H1 (cell line): ENCODE measurements at regions not wholly inside any gene's neighbourhood (a gene's known extent, or its start where the extent isn't known, plus 50 kb on each side); places are given as distances from the start of the nearest gene placed in this dataset.

Experiments used
- CTCF ChIA-PET: fragments of 300-600 bp; sonication (Branson Sonifier 250); formaldehyde crosslinking; loops from one replicate; lab custom pipeline; 2021; ENCODE audit not compliant: partially characterized antibody; lab: Charles Lee
- POLR2A ChIA-PET: fragments of 300-600 bp; sonication (Branson Sonifier 250); formaldehyde crosslinking; loops from one replicate; lab custom pipeline; 2021; ENCODE audit warnings: inconsistent platforms; ENCODE audit not compliant: partially characterized antibody; lab: Charles Lee
- DNase-seq, 2 experiments: peaks; one replicate each; pipeline versions ENCODE4 v3.0.0 to v3.0.0-alpha.2; 2010 to 2022; ENCODE audit warnings: low spot score in 2 of 2, low read depth in 1 of 2, mixed read lengths in 1 of 2
- FAIRE-seq: peaks from 2 replicates; lab custom pipeline; 2011; peaks lifted over from hg19 to GRCh38; lab: Jason Lieb, UNC
- H2AFZ ChIP-seq: 2 replicates; pipeline ENCODE4 v1.8.1; 2012; ENCODE audit warnings: low read length, inconsistent platforms
- H2AK5ac ChIP-seq: 2 replicates; pipeline ENCODE4 v1.6.1; 2013; ENCODE audit warnings: low read depth, low read length
- H2BK120ac ChIP-seq: replicated peaks from 2 replicates; pipeline ENCODE3; 2013; ENCODE audit warnings: low read depth, low read length, inconsistent platforms
- H2BK12ac ChIP-seq: 2 replicates; pipeline ENCODE4 v1.6.1; 2013; ENCODE audit warnings: low read depth, low read length
- H2BK15ac ChIP-seq: 2 replicates; pipeline ENCODE4 v1.6.1; 2013; ENCODE audit warnings: low read length
- H2BK20ac ChIP-seq: 2 replicates; pipeline ENCODE4 v1.6.1; 2013; ENCODE audit warnings: low read length
- H2BK5ac ChIP-seq: 2 replicates; pipeline ENCODE4 v1.6.1; 2013; ENCODE audit warnings: low read depth, low read length
- H3K14ac ChIP-seq: 2 replicates; pipeline ENCODE4 v1.6.1; 2013; ENCODE audit warnings: inconsistent platforms; ENCODE audit not compliant: insufficient read length
- H3K18ac ChIP-seq: 2 replicates; pipeline ENCODE4 v1.6.1; 2013; ENCODE audit warnings: low read length; ENCODE audit errors: extremely low read depth
- H3K23ac ChIP-seq: 2 replicates; pipeline ENCODE4 v1.6.1; 2013; ENCODE audit warnings: inconsistent platforms; ENCODE audit not compliant: insufficient read length
- H3K23me2 ChIP-seq: 2 replicates; pipeline ENCODE4 v1.6.1; 2013; ENCODE audit warnings: low read depth, low read length
- H3K27ac ChIP-seq: 2 replicates; pipeline ENCODE4 v1.6.1; 2011; ENCODE audit warnings: low read depth, low read length, inconsistent platforms
- H3K27me3 ChIP-seq, 4 experiments: replicated peaks in 1 of 4; 1 replicate in 1 of 4; 2 replicates in 3 of 4; pipeline versions ENCODE4 v1.6.1 to v1.8.1; 2011 to 2013; ENCODE audit warnings: low read length in 3 of 4, mild to moderate bottlenecking in 3 of 4, inconsistent platforms in 2 of 4, mixed read lengths in 2 of 4, moderate library complexity in 1 of 4; ENCODE audit not compliant: control insufficient read depth in 3 of 4, insufficient read depth in 3 of 4; ENCODE audit errors: extremely low read depth in 1 of 4
- H3K36me3 ChIP-seq, 4 experiments: 2 replicates each; pipeline versions ENCODE4 v1.6.1 to v1.8.1; 2011 to 2013; ENCODE audit warnings: mild to moderate bottlenecking in 4 of 4, low read length in 3 of 4, moderate library complexity in 2 of 4, control low read depth in 1 of 4, inconsistent platforms in 1 of 4; ENCODE audit not compliant: insufficient read depth in 4 of 4, control insufficient read depth in 2 of 4
- H3K4ac ChIP-seq: replicated peaks from 2 replicates; pipeline ENCODE3; 2013; ENCODE audit warnings: low read length, low read depth, mixed read lengths, inconsistent platforms; ENCODE audit not compliant: insufficient read length
- H3K4me1 ChIP-seq, 4 experiments: replicated peaks in 1 of 4; 1 replicate in 1 of 4; 2 replicates in 3 of 4; pipeline versions ENCODE4 v1.6.1 to v1.8.1; 2011 to 2013; ENCODE audit warnings: low read length in 3 of 4, inconsistent platforms in 2 of 4, mixed read lengths in 1 of 4; ENCODE audit not compliant: insufficient read depth in 4 of 4, control insufficient read depth in 3 of 4
- H3K4me2 ChIP-seq, 2 experiments: 2 replicates each; pipeline versions ENCODE4 v1.6.1 to v1.8.1; 2011 to 2013; ENCODE audit warnings: low read depth in 2 of 2, low read length in 2 of 2, control low read depth in 1 of 2, inconsistent platforms in 1 of 2, mild to moderate bottlenecking in 1 of 2; ENCODE audit not compliant: insufficient read depth in 1 of 2
- H3K4me3 ChIP-seq, 4 experiments: fragments of 200-600, 300-600 bp in 1 of 4; sonication (generic), shearing (Covaris generic), sonication (Bioruptor Twin) in 1 of 4; 2 replicates each; pipeline versions ENCODE4 v1.5.1 to v1.8.1; 2011 to 2016; ENCODE audit warnings: low read length in 4 of 4, low read depth in 3 of 4, control low read depth in 2 of 4, inconsistent platforms in 2 of 4, mild to moderate bottlenecking in 2 of 4, mixed read lengths in 1 of 4, moderate library complexity in 1 of 4; ENCODE audit not compliant: insufficient read depth in 2 of 4; ENCODE audit errors: extremely low read depth in 1 of 4
- H3K56ac ChIP-seq: replicated peaks from 2 replicates; pipeline ENCODE3; 2013; ENCODE audit warnings: low read depth, mild to moderate bottlenecking, mixed read lengths, low read length, inconsistent platforms; ENCODE audit not compliant: insufficient read length
- H3K79me1 ChIP-seq: 2 replicates; pipeline ENCODE4 v1.6.1; 2013; ENCODE audit warnings: low read depth, low read length, control low read depth
- H3K79me2 ChIP-seq, 2 experiments: 2 replicates each; pipeline versions ENCODE4 v1.6.1 to v1.8.1; 2012 to 2013; ENCODE audit warnings: low read length in 2 of 2, mild to moderate bottlenecking in 2 of 2, inconsistent platforms in 1 of 2; ENCODE audit not compliant: insufficient read depth in 2 of 2, control insufficient read depth in 1 of 2
- H3K9ac ChIP-seq, 4 experiments: replicated peaks in 1 of 4; 1 replicate in 1 of 4; 2 replicates in 3 of 4; pipeline versions ENCODE4 v1.6.1 to v1.8.1; 2011 to 2013; ENCODE audit warnings: low read depth in 3 of 4, low read length in 3 of 4, control low read depth in 2 of 4, mild to moderate bottlenecking in 2 of 4, moderate library complexity in 2 of 4, inconsistent platforms in 1 of 4; ENCODE audit errors: extremely low read depth in 1 of 4
- H3K9me3 ChIP-seq, 2 experiments: 2 replicates each; pipeline versions ENCODE4 v1.6.1 to v1.8.1; 2012 to 2013; ENCODE audit warnings: mild to moderate bottlenecking in 2 of 2, moderate library complexity in 2 of 2, control low read depth in 1 of 2, inconsistent platforms in 1 of 2, low read depth in 1 of 2, low read length in 1 of 2, mixed read lengths in 1 of 2; ENCODE audit not compliant: insufficient read depth in 2 of 2
- H4K20me1 ChIP-seq, 2 experiments: replicated peaks in 1 of 2; 2 replicates each; pipeline versions ENCODE3 to v1.8.1; 2011 to 2013; ENCODE audit warnings: inconsistent platforms in 2 of 2, low read length in 2 of 2, mild to moderate bottlenecking in 1 of 2; ENCODE audit not compliant: insufficient read depth in 2 of 2, control insufficient read depth in 1 of 2
- H4K5ac ChIP-seq: 2 replicates; pipeline ENCODE4 v1.6.1; 2013; ENCODE audit warnings: low read length, low read depth, mixed read lengths, inconsistent platforms; ENCODE audit not compliant: insufficient read length
- H4K8ac ChIP-seq: 2 replicates; pipeline ENCODE4 v1.8.0; 2013; ENCODE audit warnings: mild to moderate bottlenecking, moderate library complexity, low read length, inconsistent platforms; ENCODE audit not compliant: insufficient read depth; ENCODE audit errors: extremely low read depth
- H4K91ac ChIP-seq: replicated peaks from 2 replicates; pipeline ENCODE3; 2013; ENCODE audit warnings: low read length, mixed read lengths, inconsistent platforms; ENCODE audit not compliant: insufficient read length
- ASH2L ChIP-seq: fragments of 200-600, 300-600 bp; sonication (generic); IDR thresholded peaks from one replicate; pipeline ENCODE4 v1.7.1; 2017; ENCODE audit warnings: low read length
- ATF2 ChIP-seq: IDR thresholded peaks from 2 replicates; pipeline ENCODE4 v1.6.1; 2012; ENCODE audit warnings: low read length, inconsistent platforms
- CBX5 ChIP-seq: fragments of 300-800, 300-1000 bp; sonication (generic); IDR thresholded peaks from 2 replicates; pipeline ENCODE4 v1.7.1; 2016; ENCODE audit warnings: antibody characterized with exemption, low read length, low read depth
- KDM5A ChIP-seq: fragments of 200-600 bp; IDR thresholded peaks from 2 replicates; pipeline ENCODE4 v1.7.1; 2012; ENCODE audit warnings: mild to moderate bottlenecking, low read length, inconsistent platforms, mixed read lengths
- RBBP5 ChIP-seq: IDR thresholded peaks from 2 replicates; pipeline ENCODE4 v1.7.1; 2012; ENCODE audit warnings: low read depth, mild to moderate bottlenecking, inconsistent platforms, low read length, moderate library complexity, borderline replicate concordance
- RFX5 ChIP-seq: IDR thresholded peaks from 2 replicates; pipeline ENCODE4 v1.6.1; 2011; ENCODE audit warnings: low read depth, low read length, improper control_type of control experiment, borderline replicate concordance
- RXRA ChIP-seq: IDR thresholded peaks from 2 replicates; pipeline ENCODE4 v1.6.1; 2011; ENCODE audit warnings: low read depth, mild to moderate bottlenecking, low read length, moderate library complexity; ENCODE audit not compliant: insufficient read depth
- SP1 ChIP-seq: IDR thresholded peaks from 2 replicates; pipeline ENCODE4 v1.6.1; 2011; ENCODE audit warnings: low read depth, low read length
- SRF ChIP-seq: IDR thresholded peaks from 2 replicates; pipeline ENCODE4 v1.6.1; 2011; ENCODE audit warnings: mild to moderate bottlenecking, low read depth, low read length, moderate library complexity
- SUZ12 ChIP-seq: fragments of 200-600 bp; sonication (generic); IDR thresholded peaks from 2 replicates; pipeline ENCODE4 v1.6.1; 2012; ENCODE audit warnings: mild to moderate bottlenecking, inconsistent platforms, low read length, moderate library complexity, mixed read lengths
- TEAD4 ChIP-seq: IDR thresholded peaks from 2 replicates; pipeline ENCODE4 v1.6.1; 2012; ENCODE audit warnings: low read depth, low read length, inconsistent platforms, mixed read lengths
- WGBS, 2 experiments: shearing (Covaris generic) in 1 of 2; methylation state at CpG; one replicate each; pipeline versions ENCODE4 v1.1.6 to v1.1.7; 2013 to 2015; ENCODE audit warnings: low lambda C conversion rate in 2 of 2, mixed read lengths in 2 of 2, inconsistent platforms in 1 of 2, low coverage in 1 of 2, missing lambda C conversion rate in 1 of 2; ENCODE audit not compliant: insufficient replicate concordance in 2 of 2, insufficient coverage in 1 of 2, insufficient read length in 1 of 2; ENCODE audit errors: extremely low coverage in 1 of 2, missing lambda C conversion rate in 1 of 2; 5-methylcytosine and 5-hydroxymethylcytosine counted together
- TF ChIP-seq, protein P1 (sequence below): IDR thresholded peaks from 2 replicates; pipeline ENCODE4 v1.6.1; 2012; ENCODE audit warnings: inconsistent platforms
- TF ChIP-seq, protein P2 (sequence below): IDR thresholded peaks from 2 replicates; pipeline ENCODE4 v1.6.1; 2012; ENCODE audit warnings: inconsistent platforms

DNA sequence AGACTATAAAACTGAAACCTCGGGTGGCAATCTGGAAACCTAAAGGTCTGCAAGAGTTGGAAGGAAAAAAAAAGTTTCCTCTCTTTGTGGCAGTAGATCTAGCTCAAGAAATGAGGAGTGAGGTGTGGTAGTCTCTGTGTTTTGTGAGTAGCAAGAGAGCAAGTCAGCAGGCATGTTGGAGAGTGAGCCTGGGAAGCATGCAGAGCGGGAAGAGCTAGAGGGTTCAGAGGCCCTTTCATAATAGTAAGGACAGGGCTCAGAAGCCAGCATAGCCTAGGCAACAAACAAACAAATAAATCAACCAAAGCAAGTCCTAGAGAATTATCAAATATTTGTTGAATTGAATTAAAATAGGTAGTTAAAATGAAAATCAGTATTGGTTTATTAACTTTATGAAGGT, 189.7 kb upstream of the CBLB start:
- WGBS, 2 experiments = 94% methylated on average over 2 of the region's 2 CpGs; no CpG with 5 or more reads in 1 of the 2 experiments
- no peak overlapping the region for H3K9ac ChIP-seq
- FAIRE-seq (no peak), DNase-seq (no peak)
- no peaks in the 10 kb centered on the region for H3K27me3 ChIP-seq
- H3K18ac ChIP-seq = no peak overlapping the region
- no peak overlapping the region for H4K5ac ChIP-seq
- no peak overlapping the region for H3K23ac ChIP-seq
- H3K23me2 ChIP-seq = no peaks in the 10 kb centered on the region
- no peak overlapping the region for H2BK20ac ChIP-seq
- ChIA-PET POLR2A (no interaction called here), CTCF (interaction anchor here (0.6 to 0.7 kb wide), 2 partner anchors 192 to 477 kb away, joined by 3 read pairs; no protein-coding TSS in a partner anchor)
- no peak overlapping the region for H3K14ac ChIP-seq
- H2BK5ac ChIP-seq = no peak overlapping the region
- H3K36me3 ChIP-seq = no peaks in the 10 kb centered on the region
- no peaks in the 10 kb centered on the region for H3K79me2 ChIP-seq
- no peak overlapping the region for H3K27ac ChIP-seq
- no peaks in the 10 kb centered on the region for H3K9me3 ChIP-seq
- H4K20me1 ChIP-seq = no peaks in the 10 kb centered on the region
- H4K91ac ChIP-seq = no peak overlapping the region
- H3K79me1 ChIP-seq = no peaks in the 10 kb centered on the region
- H2BK12ac ChIP-seq = no peak overlapping the region
- H4K8ac ChIP-seq = no peak overlapping the region
- H3K56ac ChIP-seq = no peak overlapping the region
- no peak overlapping the region for H3K4ac ChIP-seq
- H2AFZ ChIP-seq = no peak overlapping the region
- no peak overlapping the region for H2AK5ac ChIP-seq
- H3K4me1 ChIP-seq = no peaks in the 10 kb centered on the region
- H3K4me2 ChIP-seq = no peak overlapping the region
- H2BK120ac ChIP-seq = peak overlapping the region; percentile 43
- H2BK15ac ChIP-seq = no peak overlapping the region
- no peak overlapping the region for H3K4me3 ChIP-seq
- TF ChIP-seq SP1 (no peak), RXRA (no peak), RBBP5 (no peak), ATF2 (no peak), ASH2L (no peak), SUZ12 (no peak), KDM5A (no peak), CBX5 (no peak), SRF (no peak), RFX5 (no peak), TEAD4 (no peak)
- TF ChIP-seq, protein P1, sequence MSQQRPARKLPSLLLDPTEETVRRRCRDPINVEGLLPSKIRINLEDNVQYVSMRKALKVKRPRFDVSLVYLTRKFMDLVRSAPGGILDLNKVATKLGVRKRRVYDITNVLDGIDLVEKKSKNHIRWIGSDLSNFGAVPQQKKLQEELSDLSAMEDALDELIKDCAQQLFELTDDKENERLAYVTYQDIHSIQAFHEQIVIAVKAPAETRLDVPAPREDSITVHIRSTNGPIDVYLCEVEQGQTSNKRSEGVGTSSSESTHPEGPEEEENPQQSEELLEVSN = no peak
- TF ChIP-seq, protein P2, sequence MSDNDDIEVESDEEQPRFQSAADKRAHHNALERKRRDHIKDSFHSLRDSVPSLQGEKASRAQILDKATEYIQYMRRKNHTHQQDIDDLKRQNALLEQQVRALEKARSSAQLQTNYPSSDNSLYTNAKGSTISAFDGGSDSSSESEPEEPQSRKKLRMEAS = no peak
